HEK293T (cell line): ENCODE measurements at regions not wholly inside any gene's neighbourhood (a gene's known extent, or its start where the extent isn't known, plus 50 kb on each side); places are given as distances from the start of the nearest gene placed in this dataset.

ENCODE experiments used
- ARNT ChIP-seq: fragments of 450-650 bp; IDR thresholded peaks from 2 replicates; pipeline ENCODE4 v1.6.1; 2017; ENCODE audit warnings: mild to moderate bottlenecking
- BHLHE40 ChIP-seq: fragments of 450-650 bp; IDR thresholded peaks from 2 replicates; pipeline ENCODE4 v1.6.1; 2016; ENCODE audit warnings: mild to moderate bottlenecking, moderate library complexity, borderline replicate concordance
- CTBP1 ChIP-seq: fragments of 450-650 bp; IDR thresholded peaks from 2 replicates; pipeline ENCODE4 v1.6.1; 2016; ENCODE audit warnings: borderline replicate concordance
- ELF4 ChIP-seq: fragments of 450-650 bp; IDR thresholded peaks from 2 replicates; pipeline ENCODE4 v1.6.1; 2017; ENCODE audit warnings: antibody characterized with exemption
- FOXA1 ChIP-seq: fragments of 450-650 bp; IDR thresholded peaks from 2 replicates; pipeline ENCODE4 v1.6.1; 2016; ENCODE audit warnings: mild to moderate bottlenecking
- FOXM1 ChIP-seq: fragments of 450-650 bp; IDR thresholded peaks from 2 replicates; pipeline ENCODE4 v1.6.1; 2017; ENCODE audit warnings: mild to moderate bottlenecking, borderline replicate concordance
- HDGF ChIP-seq: fragments of 450-650 bp; IDR thresholded peaks from 2 replicates; pipeline ENCODE4 v1.6.1; 2017; ENCODE audit warnings: antibody characterized with exemption, borderline replicate concordance
- LEF1 ChIP-seq: fragments of 450-650 bp; IDR thresholded peaks from 2 replicates; pipeline ENCODE4 v1.6.1; 2017; ENCODE audit warnings: mild to moderate bottlenecking, borderline replicate concordance
- NFRKB ChIP-seq: fragments of 450-650 bp; IDR thresholded peaks from 2 replicates; pipeline ENCODE4 v1.6.1; 2016; ENCODE audit warnings: mild to moderate bottlenecking, moderate library complexity
- SP1 ChIP-seq: fragments of 450-650 bp; IDR thresholded peaks from 2 replicates; pipeline ENCODE4 v1.6.1; 2017
- TF ChIP-seq, protein P1 (sequence below): fragments of 450-650 bp; IDR thresholded peaks from 2 replicates; pipeline ENCODE4 v1.6.1; 2016

DNA sequence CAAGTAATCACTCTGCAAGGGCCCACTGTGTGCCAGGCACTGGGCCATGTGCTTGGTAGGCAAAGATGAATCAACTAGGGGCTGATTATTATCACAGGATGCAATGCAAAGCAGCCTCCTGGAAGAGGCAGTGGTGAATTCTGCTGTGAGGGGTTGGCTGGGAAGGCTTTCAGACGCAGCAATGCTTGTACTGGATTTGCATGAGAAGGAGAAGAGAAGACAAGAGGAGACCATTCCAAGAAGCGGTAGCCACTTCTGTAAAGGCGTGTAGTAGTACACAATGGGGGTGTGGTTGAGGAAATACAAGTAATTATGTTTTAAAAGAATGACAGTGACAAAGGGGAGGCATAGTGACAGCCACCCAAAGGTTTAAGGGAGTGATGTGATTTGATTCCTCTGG lies 502.7 kb downstream of the PLCL1 start:
- TF ChIP-seq NFRKB = no peak
- TF ChIP-seq SP1 = no peak
- no peak for TF ChIP-seq ELF4
- TF ChIP-seq FOXA1 = no peak
- TF ChIP-seq, protein P1, sequence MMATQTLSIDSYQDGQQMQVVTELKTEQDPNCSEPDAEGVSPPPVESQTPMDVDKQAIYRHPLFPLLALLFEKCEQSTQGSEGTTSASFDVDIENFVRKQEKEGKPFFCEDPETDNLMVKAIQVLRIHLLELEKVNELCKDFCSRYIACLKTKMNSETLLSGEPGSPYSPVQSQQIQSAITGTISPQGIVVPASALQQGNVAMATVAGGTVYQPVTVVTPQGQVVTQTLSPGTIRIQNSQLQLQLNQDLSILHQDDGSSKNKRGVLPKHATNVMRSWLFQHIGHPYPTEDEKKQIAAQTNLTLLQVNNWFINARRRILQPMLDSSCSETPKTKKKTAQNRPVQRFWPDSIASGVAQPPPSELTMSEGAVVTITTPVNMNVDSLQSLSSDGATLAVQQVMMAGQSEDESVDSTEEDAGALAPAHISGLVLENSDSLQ = no peak
- no peak for TF ChIP-seq HDGF
- TF ChIP-seq ARNT = no peak
- TF ChIP-seq FOXM1 = no peak
- TF ChIP-seq CTBP1 = no peak
- TF ChIP-seq LEF1 = no peak
- no peak for TF ChIP-seq BHLHE40
